ENCODE measurements at regions not wholly inside any gene's neighbourhood (a gene's known extent, or its start where the extent isn't known, plus 50 kb on each side); places are given as distances from the start of the nearest gene placed in this dataset.
"Not testable (repeated sequence)": the region's sequence is repeated elsewhere in the genome, so short reads cannot be mapped to it uniquely, and the experiment has no call there.

GRCh38 chr10:27390681-27391080 is 113.4 kb upstream of the RAB18 start:
- FAIRE-seq (no peak), DNase-seq (ENCODE audit: low spot score) (no peak)

- FAIRE-seq: no peak
Observed at GRCh38 chr10:27388761-27389399, 115.2 kb upstream of the RAB18 start.

GRCh38 chr10:27383595-27384542 is 120.2 kb upstream of the RAB18 start:
- no peak for FAIRE-seq
- no peak for DNase-seq (ENCODE audit: low spot score)

More at GRCh38 chr10:27388761-27389399, 115.2 kb upstream of the RAB18 start:
- no peak for DNase-seq (ENCODE audit: low spot score)

GRCh38 chr10:27382176-27382575 is 121.9 kb upstream of the RAB18 start:
- no peak for FAIRE-seq
- DNase-seq (ENCODE audit: low spot score): no peak

- FAIRE-seq: no peak
Observed at GRCh38 chr10:27380929-27381358, 123.2 kb upstream of the RAB18 start.

GRCh38 chr10:27379041-27379440 is 125.1 kb upstream of the RAB18 start:
- FAIRE-seq; DNase-seq (ENCODE audit: low spot score): not testable (repeated sequence)

More at GRCh38 chr10:27380929-27381358, 123.2 kb upstream of the RAB18 start:
- DNase-seq (ENCODE audit: low spot score): no peak

GRCh38 chr10:27373566-27374160 is 130.4 kb upstream of the RAB18 start:
- FAIRE-seq: no peak
- DNase-seq (ENCODE audit: low spot score): no peak

GRCh38 chr10:27372095-27372494 is 131.5 kb upstream of the ACBD5 start:
- DNase-seq (ENCODE audit: low spot score) (no peak), FAIRE-seq (no peak)

- not testable (repeated sequence) for FAIRE-seq; DNase-seq (ENCODE audit: low spot score)
Observed at GRCh38 chr10:27371375-27371774, 130.8 kb upstream of the ACBD5 start.

GRCh38 chr10:27369880-27370279 is 129.3 kb upstream of the ACBD5 start:
- DNase-seq (ENCODE audit: low spot score): no peak
- no peak for FAIRE-seq

GRCh38 chr10:27368706-27369105 is 128.1 kb upstream of the ACBD5 start:
- no peak for DNase-seq (ENCODE audit: low spot score)
- FAIRE-seq: no peak

GRCh38 chr10:27366769-27367168 is 126.2 kb upstream of the ACBD5 start:
- no peak for DNase-seq (ENCODE audit: low spot score)
- FAIRE-seq: no peak

- FAIRE-seq (no peak), DNase-seq (ENCODE audit: low spot score) (no peak)
Observed at GRCh38 chr10:27364028-27364427, 123.4 kb upstream of the ACBD5 start.

GRCh38 chr10:27360581-27361172 is 120.1 kb upstream of the ACBD5 start:
- peak; percentile 55 for FAIRE-seq
- peak; percentile 52 for DNase-seq (ENCODE audit: low spot score)

GRCh38 chr10:27359792-27360355 is 119.3 kb upstream of the ACBD5 start:
- no peak for FAIRE-seq
- DNase-seq (ENCODE audit: low spot score): no peak

- no peak for DNase-seq (ENCODE audit: low spot score)
Observed at GRCh38 chr10:27356738-27357137, 116.1 kb upstream of the ACBD5 start.

GRCh38 chr10:27355918-27356573 is 115.4 kb upstream of the ACBD5 start:
- DNase-seq (ENCODE audit: low spot score) (no peak), FAIRE-seq (no peak)

More at GRCh38 chr10:27356738-27357137, 116.1 kb upstream of the ACBD5 start:
- no peak for FAIRE-seq

GRCh38 chr10:27354643-27355270 is 114.2 kb upstream of the ACBD5 start:
- FAIRE-seq; DNase-seq (ENCODE audit: low spot score): not testable (repeated sequence)

GRCh38 chr10:27354100-27354499 is 113.5 kb upstream of the ACBD5 start:
- not testable (repeated sequence) for FAIRE-seq; DNase-seq (ENCODE audit: low spot score)

GRCh38 chr10:27349987-27350386 is 109.4 kb upstream of the ACBD5 start:
- FAIRE-seq: no peak
- DNase-seq (ENCODE audit: low spot score): no peak

Measured in RCC 7860 (cell line).